Ishikawa (cell line): ENCODE measurements at regions not wholly inside any gene's neighbourhood (a gene's known extent, or its start where the extent isn't known, plus 50 kb on each side); places are given as distances from the start of the nearest gene placed in this dataset.
A peak's percentile ranks its signal among the peaks of the same experiment; 100 is the strongest.

Source experiments
- CEBPB ChIP-seq: IDR thresholded peaks from 2 replicates; pipeline ENCODE4 v1.6.1; 2012
- CREB1 ChIP-seq: IDR thresholded peaks from 2 replicates; pipeline ENCODE4 v1.6.1; 2012; ENCODE audit warnings: low read depth
- EP300 ChIP-seq: IDR thresholded peaks from 2 replicates; pipeline ENCODE4 v1.6.1; 2012; ENCODE audit warnings: borderline replicate concordance
- FOXM1 ChIP-seq: IDR thresholded peaks from 2 replicates; pipeline ENCODE4 v1.6.1; 2012; ENCODE audit warnings: low read depth, borderline replicate concordance
- NFIC ChIP-seq: IDR thresholded peaks from 2 replicates; pipeline ENCODE4 v1.6.1; 2012
- REST ChIP-seq: IDR thresholded peaks from 2 replicates; pipeline ENCODE4 v1.6.1; 2012; ENCODE audit warnings: low read depth, mild to moderate bottlenecking
- TAF1 ChIP-seq: IDR thresholded peaks from 2 replicates; pipeline ENCODE4 v1.6.1; 2012; ENCODE audit warnings: low read depth, mild to moderate bottlenecking
- YY1 ChIP-seq: IDR thresholded peaks from 2 replicates; pipeline ENCODE4 v1.6.1; 2012; ENCODE audit warnings: low read depth
- TF ChIP-seq, protein P1 (sequence below): IDR thresholded peaks from 2 replicates; pipeline ENCODE4 v1.6.1; 2012

DNA sequence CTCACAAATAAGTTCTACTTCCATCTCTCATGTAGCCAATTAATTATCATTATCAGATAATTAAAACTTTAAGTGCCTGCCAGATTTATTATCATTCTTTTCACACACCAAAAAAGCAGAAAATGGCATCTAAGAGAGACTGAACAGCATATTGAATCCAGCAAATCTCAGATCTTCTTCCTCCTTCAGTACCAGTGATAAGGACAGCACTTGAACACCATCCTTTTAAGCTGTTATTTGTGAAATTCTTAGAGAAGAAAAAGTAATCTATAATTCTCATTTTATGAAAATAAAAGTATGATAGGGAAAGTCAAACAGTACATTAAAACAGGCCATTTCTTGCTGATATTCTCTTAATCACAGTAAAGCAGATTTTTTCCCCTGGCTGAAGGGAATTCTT is 104.5 kb downstream of the ELAPOR2 start:
- TF ChIP-seq REST (peak; percentile 44; the same call in 1 of the 2 replicates), FOXM1 (no peak), YY1 (no peak), EP300 (no peak), NFIC (no peak), CEBPB (no peak), TAF1 (no peak), CREB1 (no peak)
- TF ChIP-seq, protein P1, sequence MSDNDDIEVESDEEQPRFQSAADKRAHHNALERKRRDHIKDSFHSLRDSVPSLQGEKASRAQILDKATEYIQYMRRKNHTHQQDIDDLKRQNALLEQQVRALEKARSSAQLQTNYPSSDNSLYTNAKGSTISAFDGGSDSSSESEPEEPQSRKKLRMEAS = no peak
